HG03469 (cell line): ENCODE measurements at regions not wholly inside any gene's neighbourhood (a gene's known extent, or its start where the extent isn't known, plus 50 kb on each side); places are given as distances from the start of the nearest gene placed in this dataset.

Source experiments
- ATAC-seq: cut with Tn5 transposase; IDR thresholded peaks from one replicate; pipeline ENCODE4 v1.9.1; 2021; ENCODE audit warnings: mild to moderate bottlenecking, moderate library complexity, moderate number of reproducible peaks; ENCODE audit not compliant: unreplicated experiment

DNA sequence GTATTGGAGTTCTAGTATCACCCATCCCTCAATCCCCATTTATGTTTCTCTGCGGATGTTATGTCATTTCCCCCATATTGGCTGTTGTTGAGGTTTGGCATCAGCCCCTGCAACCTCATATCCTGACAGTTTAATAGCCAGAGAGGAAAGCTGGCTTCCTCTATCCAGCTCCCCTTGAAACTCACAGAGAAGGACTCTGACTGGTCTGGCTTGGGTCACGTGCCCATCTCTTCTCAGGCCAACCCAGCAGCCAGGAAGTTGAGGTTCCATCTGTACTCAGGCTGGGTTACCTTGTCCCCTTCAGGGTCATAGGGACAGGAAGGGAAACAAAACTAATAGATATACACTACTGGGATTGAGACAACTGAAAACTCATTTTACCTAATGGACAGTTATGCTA, 148.0 kb upstream of the SLC14A2 start:
- no peak for ATAC-seq

DNA sequence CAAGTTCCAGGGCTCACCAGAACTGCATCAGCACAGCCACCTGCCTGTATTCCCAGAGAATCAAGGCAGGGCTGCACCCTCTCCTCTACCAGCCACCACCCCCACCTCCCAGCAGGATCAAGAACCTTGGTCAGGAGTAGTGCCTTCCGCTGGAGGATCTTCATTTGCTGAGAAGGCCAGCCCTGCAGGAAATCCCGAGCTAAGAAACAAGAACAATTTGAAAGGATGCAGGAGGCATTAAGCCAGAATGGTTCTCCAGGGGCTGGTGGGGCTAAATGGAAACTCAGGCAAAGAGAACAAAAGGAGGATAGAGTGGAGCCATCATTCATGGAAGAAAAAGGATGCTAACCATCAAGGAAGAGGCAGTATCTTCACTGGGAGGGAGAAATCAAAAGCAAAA, 147.3 kb upstream of the SLC14A2 start:
- ATAC-seq, result no peak

DNA sequence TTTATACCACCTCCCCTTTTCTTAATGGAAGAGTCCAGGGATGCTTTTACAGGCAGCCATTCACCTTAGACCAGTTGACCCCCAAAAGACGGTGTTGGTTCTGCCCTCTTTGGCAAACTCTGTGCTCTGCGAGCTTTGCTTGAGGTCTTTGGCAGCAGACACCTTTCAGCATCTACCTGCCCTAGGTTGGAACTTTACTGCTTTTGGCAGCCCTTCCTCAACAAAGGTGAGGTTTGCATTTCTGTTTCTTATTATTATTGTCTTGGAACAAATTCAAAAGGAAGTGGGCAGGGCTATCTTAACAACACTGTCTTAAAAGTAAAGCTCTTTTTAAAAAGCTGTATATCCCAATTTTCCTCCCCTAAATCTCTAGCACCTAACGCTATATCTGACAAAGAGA, 136.4 kb upstream of the SLC14A2 start:
- no peak for ATAC-seq

DNA sequence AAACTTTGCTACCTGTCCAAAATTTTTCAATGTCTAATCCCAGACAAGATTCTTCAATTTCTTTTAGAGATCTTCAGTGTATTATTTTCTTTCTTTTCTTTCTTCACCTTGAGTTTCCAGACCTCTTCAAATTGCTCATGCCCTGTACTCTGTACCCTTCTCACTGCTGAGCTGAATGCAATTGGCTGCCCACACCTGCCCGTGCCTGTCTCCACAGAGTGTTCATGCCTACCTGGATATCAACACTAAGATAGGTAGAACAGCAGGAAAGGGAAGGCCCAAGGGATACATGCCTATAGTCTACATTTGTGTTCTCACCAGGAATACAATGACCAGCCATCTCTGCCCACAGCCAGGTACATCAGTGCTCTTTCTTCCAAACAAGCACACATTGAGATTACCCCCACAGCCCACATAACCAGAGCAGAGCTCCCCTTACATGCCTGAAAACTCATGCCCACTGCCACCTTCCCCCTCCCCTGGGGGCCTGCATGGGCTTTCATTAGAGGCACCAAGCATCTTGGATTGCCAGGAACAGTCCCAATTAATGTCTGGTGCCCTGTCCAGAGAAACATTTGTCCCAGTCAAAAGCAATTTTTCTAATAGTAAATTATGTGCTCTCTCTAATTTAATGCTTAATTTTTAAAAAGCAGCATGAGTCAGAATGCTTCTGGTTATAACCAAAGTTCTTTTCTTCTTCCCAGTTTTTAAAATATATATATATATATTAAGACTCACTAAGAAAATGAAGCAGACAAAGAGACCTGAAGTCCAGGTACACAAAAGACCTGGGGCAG, 134.9 kb upstream of the SLC14A2 start:
- ATAC-seq, result no peak

DNA sequence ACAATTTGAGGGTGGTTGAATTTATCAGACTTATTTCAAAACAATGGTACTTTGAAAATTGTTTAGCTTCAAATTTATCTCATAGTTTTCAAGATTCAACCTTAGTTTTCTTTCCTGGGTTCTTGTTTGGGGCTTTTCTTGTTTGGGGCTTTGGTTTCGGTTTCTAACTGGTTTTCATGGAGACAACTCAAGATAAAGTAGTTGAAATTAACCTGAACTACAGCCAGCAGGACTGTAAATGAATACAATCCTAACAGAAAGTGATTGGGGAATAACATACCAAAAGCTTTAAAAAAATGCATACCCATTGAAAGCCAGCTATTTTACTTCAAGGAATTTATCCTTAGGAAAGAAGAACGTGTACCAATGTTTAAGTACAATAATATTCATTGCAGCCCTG, 133.5 kb upstream of the SLC14A2 start:
- no peak for ATAC-seq

DNA sequence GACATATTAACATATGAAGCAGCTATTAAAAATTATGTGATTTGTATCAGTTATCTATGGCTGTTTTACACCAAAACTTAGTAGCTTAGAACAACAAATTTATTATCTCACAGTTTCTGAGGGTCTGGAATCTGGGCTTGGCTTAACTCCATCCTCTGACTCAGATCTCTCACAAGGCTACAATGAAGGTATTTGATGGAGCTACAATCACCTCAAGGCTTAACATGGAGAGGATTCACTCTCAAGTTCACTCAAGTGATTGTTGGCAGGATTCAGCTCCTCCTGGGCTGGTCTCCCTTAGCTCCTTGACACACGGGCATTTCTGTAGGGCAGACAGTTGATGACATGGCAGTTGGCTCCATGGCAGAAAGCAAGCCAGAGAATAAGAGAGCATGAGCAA, 133.0 kb upstream of the SLC14A2 start:
- no peak for ATAC-seq

DNA sequence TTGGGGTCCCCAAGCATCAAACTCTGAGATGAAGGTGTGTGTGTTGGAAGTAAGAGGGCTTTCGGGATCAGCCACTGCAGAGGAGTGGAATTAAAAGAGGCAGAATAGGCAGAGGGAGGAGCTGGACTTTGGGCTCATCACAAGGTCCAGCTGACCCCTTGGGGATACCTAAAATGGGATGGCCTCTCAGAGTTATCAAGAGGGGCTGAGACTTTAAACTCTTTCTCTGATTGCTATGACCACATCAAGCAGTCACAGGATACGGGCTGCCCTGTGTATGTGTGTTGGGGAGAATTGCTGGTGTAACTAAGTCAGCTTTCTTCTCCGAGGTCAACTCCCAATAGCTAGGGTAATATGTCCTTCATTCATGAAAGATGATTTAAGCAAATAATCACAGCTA, 127.7 kb upstream of the SLC14A2 start:
- ATAC-seq, result no peak

DNA sequence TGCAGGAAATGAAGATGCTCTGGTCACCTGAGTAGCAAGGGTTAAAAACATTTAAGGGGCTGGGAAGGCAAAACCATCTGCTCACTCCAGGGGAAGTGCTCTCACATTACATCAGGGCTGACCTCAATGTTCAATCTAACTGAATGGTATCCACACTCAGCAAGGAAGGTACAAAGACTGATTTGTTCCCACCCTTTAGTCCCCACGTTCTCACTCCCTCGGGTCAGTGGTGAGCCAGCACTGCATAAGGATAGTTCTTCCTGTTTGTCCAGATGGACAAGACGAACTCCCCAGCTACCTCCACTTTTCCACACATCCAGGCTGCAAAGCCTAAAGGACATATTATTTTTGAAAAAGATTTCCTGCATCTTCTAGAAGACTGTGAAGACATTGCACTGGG, 126.6 kb upstream of the SLC14A2 start:
- no peak for ATAC-seq

DNA sequence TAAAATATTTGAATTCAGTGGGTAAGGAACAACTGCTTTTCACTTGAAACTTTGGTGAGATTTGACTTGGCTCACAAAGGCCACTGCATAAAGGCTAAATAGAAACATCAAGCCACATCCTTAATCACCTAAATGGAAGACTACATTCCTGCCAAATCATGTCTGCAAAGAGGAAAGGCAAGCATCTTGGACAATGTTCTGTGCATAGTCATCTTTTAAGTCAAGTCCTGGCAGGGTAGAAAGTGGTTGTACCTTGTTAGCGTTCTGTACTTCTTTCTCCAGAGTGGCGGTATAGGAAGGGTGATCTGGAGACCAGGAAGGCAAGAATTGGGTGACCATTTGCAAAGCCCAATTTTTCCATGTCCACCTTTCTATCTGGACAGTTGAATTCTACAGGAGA, 121.4 kb upstream of the SLC14A2 start:
- ATAC-seq, result no peak

DNA sequence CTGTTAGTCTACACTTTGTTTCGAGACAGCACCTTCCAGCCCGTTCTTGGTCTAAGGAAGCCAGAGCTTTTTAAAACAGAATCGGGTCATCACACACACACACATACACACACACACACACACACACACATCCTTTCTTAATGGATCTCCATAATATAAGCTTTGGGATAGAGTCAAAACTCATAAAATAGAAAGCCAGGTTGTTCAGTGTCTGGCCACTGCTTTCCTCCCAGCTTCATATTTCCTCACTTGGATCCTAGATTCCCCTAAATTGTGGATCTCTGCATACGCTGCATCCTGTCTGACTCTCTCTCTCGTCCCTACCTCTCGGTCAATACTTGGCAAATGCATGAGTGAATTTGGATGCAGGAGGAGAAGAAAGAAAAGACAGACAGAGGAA, 120.5 kb upstream of the SLC14A2 start:
- no peak for ATAC-seq

DNA sequence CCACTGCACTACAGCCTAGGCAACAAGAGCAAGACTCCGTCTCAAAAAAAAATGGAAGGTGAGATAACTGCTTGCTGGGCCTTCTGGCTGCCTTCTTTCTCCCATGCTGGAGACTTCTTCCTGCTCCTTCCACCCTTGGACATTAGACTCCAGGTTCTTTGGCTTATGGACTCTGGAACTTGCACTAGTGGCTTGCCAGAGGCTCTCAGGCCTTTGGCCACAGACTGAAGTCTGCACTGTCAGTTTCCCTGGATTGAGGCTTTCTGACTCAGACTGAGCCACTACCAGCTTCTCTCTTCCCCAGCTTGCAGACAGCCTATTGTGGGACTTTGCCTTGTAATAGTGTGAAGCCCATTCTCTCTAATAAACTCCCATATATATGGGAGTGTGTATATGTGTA, 118.5 kb upstream of the SLC14A2 start:
- no peak for ATAC-seq

DNA sequence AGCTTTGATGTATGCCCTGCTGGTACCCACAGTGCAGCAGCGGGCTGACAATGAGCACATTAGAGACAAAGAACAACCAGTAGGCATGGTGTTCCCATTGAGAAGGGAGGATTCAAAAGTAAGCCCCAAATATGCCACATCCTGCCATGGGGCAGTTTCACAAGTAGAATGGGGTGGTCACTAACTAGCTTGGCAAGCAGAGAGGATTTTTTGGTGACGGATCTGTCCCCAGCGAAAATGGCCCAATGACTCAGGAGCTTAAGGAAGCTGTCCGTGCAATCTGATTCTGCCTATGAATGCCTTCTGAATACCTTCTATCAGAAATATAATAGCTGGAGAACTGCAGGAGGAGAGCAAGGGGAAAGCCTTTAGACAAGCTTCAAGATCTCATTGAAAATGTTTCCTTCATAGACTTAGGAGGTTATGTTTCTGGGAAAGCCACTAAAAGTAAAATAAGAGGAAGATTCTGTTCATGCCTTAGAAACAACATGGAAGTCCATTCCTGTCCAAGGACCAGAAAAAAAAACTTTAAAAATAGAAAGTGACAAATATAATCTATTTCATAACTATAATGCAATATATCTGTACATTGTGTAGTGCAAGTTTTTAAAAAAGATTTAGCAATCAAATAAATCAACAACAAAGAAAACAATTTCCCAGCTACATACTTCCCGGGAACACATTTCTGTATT, 117.5 kb upstream of the SLC14A2 start:
- ATAC-seq, result no peak

DNA sequence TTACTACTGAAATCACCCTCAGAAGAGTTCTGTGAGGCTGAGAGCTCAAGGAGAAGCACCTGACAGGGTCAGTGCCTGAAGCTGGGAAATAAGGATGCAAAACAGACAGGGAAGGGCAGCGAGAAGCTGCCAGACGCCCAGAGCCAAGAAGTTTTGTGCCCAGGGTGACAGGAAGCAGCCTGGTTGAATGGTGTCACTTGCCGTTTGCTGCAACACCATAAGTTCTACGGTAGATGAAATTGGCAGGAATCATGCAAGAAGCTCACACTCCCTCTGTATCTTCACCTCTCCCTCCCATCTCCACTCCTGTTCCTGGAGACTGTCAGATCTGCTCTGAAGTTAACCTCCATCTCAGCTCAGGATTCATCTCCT, 117.0 kb upstream of the SLC14A2 start:
- no peak for ATAC-seq

DNA sequence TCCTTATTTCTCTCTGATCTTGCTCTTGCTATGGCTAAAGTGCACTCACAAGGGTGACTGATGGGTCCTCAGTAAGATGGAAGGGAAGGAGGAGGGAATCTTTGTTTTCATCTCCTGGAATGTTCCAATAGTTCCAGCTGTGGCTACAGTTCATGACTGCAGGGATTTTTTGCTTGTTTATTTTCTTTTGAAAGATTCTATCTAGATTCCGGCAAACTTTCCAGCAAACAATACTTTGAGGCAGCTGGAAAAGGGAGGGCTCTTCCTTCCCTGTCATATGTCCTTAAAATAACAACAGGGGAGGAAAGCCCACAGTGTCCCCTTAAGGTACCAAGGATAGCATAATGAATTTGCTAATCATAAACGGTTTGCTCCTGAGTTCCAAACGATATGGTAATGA, 111.3 kb upstream of the SLC14A2 start:
- no peak for ATAC-seq

DNA sequence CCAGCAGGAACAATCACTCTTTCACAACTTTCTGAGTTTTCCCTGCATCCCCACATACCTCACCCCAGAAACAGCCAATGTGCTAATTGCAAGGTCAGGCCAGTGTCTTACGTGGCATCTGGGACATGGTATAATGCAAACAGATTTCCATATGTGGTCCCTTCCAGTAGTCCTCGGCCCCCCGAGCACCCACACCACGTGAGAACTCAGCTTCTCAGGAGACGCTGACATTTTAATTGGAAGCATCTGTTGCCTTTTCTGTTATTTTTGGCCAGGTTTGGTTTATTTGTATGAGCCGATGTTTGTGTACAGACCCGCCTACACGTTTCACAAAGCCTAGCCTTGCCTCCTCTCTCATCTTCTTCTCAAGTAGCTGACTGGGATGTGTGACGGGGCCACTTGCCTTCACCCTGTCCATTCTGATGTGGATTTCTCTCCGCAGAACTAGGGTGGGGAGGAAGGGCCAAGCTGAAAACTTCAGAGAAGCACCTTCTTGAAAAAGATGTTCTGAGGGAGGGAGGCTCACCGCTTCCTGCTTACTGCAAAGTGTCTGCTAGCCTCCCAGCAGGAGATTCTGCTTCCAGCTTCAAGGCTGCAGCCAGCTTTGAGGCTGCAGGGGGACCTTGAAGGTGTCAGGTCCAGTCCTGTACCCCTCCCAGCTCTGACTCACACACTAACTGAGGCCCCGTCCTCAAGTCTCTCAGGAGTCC, 109.6 kb upstream of the SLC14A2 start:
- ATAC-seq, result no peak

DNA sequence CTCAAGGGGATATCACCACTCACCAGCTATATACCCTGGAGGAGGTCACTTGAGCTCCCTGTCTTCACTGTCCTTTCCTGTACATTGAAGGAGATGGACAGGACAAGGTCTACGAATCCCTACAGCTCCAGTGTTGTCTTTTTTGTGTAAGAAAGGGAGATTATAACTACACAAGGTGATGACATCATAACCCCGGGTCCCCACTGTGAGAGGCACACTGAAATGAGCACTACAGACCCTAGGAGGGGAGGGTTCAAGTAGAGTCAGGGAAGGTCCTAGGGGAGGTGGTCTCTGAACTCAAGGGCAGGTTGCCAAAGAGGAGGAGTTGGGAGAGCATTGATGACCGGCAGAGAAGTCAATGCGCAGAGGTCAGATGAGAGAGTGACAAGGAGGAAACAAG, 108.3 kb upstream of the SLC14A2 start:
- no peak for ATAC-seq

DNA sequence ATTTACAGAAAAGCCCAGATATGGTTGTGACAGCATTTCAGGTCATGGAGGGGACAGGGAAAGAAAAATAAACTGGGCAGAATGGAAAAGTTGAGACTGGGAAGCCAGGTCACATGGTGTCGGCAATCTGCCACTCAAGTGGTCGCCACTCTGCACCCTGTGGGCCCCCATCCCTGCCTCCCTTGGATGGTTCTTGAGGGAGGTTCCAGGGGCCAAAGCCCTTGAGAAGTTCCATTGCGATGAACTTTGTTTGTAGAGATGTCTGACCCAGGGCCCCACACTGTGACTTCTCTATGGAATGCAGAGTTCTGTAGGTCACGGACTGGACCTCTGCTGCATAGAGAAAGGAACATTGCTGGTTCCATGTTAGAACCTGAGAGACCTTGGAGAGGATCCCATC, 105.7 kb upstream of the SLC14A2 start:
- no peak for ATAC-seq

DNA sequence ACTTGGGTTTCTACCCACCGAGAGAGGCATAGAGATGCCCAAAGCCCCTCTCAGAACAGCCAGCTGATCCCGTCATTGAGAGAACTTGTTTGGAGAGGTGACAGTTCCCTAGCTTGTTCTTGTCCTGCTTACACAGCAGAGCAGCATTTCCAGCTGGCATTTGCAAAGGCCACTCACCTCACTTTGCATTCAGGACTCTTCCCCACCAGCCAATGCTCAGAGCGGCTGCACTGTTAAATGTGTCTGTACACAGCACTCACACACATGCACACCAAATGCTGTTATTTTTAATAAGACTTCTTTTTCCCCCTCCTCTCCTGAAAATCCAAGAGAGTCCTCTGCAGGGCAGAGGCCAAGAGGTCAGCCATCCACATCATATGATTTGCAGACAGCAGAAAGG, 104.6 kb upstream of the SLC14A2 start:
- no peak for ATAC-seq

DNA sequence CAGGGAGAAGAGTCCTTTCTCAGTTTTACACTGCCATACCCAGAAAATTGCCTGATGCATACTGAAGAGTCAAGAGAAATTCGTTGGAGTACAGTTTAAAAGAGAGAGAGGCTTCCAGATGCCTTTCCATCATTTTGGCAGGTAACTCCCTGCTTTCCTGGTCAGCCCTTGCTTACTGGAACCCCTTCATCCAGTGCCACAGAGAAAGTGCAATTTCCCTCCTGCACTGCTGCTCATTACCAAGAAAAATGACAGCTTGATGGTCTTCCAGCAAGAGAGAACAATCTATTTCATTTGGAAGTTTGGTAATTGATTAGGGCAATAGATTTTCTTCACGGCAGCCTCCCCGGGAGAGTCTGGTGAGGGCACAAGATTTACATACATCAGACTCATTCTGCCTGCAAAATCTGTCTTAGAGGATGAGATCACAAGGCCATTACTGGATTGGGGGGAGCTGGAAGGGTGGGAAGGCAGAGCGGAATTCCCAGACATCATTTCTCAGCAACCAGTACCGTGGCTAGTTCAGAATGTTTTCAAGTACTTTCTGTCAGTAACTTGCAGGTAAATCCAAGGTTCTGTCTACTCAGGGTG, 102.8 kb upstream of the SLC14A2 start:
- ATAC-seq, result no peak

DNA sequence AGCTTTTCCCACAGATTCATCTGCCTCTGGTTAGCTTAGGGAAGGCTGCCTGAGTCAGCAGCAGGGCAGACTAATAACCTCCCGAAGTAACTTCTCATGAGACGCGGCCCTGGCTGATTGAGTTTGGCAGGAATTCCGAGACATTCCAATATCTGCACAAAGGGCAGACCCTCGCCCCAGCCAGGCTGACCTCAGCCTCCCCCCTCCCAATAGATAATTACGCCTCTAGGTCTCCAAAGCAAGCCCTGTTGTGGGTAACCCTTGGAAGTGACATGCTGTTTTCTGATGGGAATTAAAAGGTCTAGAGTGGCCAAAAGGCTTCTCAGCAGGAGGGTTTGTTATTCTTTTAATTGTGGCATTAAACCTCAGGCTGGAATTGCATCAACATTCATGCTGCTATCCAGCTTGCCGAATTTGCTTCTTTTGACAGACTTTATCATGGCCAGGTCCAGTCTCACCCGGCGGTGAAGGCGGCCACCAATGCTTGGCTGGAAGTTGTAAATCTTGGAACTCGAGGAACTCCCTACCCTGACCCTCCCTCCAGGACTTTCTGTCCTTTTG, 98.0 kb upstream of the SLC14A2 start:
- ATAC-seq, result no peak
